Glutamatergic neuron (in vitro differentiated cells): ENCODE measurements at regions not wholly inside any gene's neighbourhood (a gene's known extent, or its start where the extent isn't known, plus 50 kb on each side); places are given as distances from the start of the nearest gene placed in this dataset.
"Not testable (repeated sequence)": the region's sequence is repeated elsewhere in the genome, so short reads cannot be mapped to it uniquely, and the experiment has no call there.

Source experiments
- DNase-seq: peaks from one replicate; pipeline ENCODE4 v3.0.0; 2022
- H3K27ac Mint-ChIP-seq: one replicate; pipeline ENCODE4 v1.8.0; 2020; ENCODE audit warnings: mild to moderate bottlenecking, mixed read lengths, inconsistent platforms; ENCODE audit not compliant: unreplicated experiment
- H3K27me3 Mint-ChIP-seq: one replicate; pipeline ENCODE4 v1.8.0; 2020; ENCODE audit warnings: mild to moderate bottlenecking, moderate library complexity, mixed read lengths, inconsistent platforms; ENCODE audit not compliant: unreplicated experiment
- H3K36me3 Mint-ChIP-seq: one replicate; pipeline ENCODE4 v1.8.0; 2020; ENCODE audit warnings: mild to moderate bottlenecking, mixed read lengths, inconsistent platforms; ENCODE audit not compliant: unreplicated experiment
- H3K4me1 Mint-ChIP-seq: one replicate; pipeline ENCODE4 v1.8.0; 2020; ENCODE audit warnings: mild to moderate bottlenecking, low read depth, mixed read lengths, inconsistent platforms; ENCODE audit not compliant: unreplicated experiment
- H3K4me3 Mint-ChIP-seq: one replicate; pipeline ENCODE4 v1.8.0; 2020; ENCODE audit warnings: mild to moderate bottlenecking, mixed read lengths, inconsistent platforms; ENCODE audit not compliant: unreplicated experiment
- H3K9me3 Mint-ChIP-seq: one replicate; pipeline ENCODE4 v1.8.0; 2020; ENCODE audit warnings: mild to moderate bottlenecking, moderate library complexity, mixed read lengths, inconsistent platforms; ENCODE audit not compliant: unreplicated experiment
- TF ChIP-seq, protein P1 (sequence below): fragments of 200-600 bp; sonication (generic); IDR thresholded peaks from one replicate; pipeline ENCODE4 v1.5.0; 2021; ENCODE audit not compliant: partially characterized antibody, unreplicated experiment

DNA sequence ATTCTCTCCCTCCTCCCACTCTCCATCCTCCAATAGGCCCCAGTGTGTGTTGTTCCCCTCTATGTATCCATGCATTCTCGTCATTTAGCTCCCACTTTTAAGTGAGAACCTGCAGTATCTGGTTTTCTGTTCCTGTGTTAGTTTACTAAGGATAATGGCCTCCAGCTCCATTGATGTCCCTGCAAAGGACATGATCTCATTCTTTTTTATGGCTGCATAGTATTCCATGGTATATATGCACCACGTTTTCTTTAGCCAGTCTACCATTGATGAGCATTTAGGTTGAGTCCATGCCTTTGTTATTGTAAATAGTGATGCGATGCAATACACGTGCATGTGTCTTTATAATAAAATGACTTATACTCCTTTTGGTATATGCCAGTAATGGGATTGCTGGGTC is 100.3 kb upstream of the USP9X start:
- H3K27me3 Mint-ChIP-seq: no peaks in the 10 kb centered on the region
- H3K9me3 Mint-ChIP-seq: peaks cover 3% of the 10 kb centered on the region
- TF ChIP-seq, protein P1, sequence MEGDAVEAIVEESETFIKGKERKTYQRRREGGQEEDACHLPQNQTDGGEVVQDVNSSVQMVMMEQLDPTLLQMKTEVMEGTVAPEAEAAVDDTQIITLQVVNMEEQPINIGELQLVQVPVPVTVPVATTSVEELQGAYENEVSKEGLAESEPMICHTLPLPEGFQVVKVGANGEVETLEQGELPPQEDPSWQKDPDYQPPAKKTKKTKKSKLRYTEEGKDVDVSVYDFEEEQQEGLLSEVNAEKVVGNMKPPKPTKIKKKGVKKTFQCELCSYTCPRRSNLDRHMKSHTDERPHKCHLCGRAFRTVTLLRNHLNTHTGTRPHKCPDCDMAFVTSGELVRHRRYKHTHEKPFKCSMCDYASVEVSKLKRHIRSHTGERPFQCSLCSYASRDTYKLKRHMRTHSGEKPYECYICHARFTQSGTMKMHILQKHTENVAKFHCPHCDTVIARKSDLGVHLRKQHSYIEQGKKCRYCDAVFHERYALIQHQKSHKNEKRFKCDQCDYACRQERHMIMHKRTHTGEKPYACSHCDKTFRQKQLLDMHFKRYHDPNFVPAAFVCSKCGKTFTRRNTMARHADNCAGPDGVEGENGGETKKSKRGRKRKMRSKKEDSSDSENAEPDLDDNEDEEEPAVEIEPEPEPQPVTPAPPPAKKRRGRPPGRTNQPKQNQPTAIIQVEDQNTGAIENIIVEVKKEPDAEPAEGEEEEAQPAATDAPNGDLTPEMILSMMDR: no peak
- H3K4me1 Mint-ChIP-seq: no peaks in the 10 kb centered on the region
- H3K36me3 Mint-ChIP-seq: no peaks in the 10 kb centered on the region
- no peak for DNase-seq
- no peak overlapping the region for H3K27ac Mint-ChIP-seq
- no peak overlapping the region for H3K4me3 Mint-ChIP-seq

DNA sequence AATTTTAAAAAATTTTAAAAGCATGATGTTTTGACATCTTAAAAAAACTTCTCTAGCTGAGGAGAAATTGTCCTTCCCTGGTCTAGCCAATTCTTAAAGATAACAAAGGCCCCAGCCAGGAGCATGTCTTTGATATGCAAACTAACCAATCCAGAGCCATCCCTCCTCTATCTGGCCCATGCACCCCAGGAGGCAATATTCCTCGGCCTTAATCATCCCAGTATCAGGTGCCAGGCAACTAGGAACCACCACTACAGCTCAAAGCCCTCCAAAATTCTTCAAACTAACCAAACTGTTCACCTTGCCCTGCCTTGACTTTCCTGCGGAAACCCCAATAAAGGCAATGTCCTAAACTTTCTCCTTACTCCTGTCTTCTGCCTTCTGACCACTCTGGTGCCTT is 97.8 kb upstream of the USP9X start:
- DNase-seq: no peak
- Mint-ChIP-seq H3K27ac (no peak overlapping the region), H3K4me3 (no peak overlapping the region), H3K36me3 (no peaks in the 10 kb centered on the region), H3K4me1 (no peaks in the 10 kb centered on the region), H3K9me3 (peaks cover 3% of the 10 kb centered on the region), H3K27me3 (no peaks in the 10 kb centered on the region)
- TF ChIP-seq, protein P1: no peak

DNA sequence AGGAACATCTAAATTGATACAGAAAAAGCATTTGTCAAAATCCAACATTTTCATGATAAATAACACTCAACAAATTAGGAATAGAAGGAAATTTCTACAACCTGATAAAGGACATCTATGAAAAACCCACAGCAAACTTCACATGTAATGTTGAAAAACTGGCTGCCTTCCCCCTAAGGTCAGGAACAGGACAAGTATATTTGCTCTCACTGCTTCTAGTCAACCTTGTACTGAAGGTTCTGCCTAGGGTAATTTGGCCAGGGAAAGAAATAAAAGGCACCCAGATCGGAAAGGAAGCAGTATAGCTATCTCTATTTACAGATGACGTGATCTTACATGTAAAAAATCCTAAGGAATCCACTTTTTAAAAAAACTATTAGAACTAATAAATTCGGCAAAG is 97.1 kb upstream of the USP9X start:
- Mint-ChIP-seq H3K27ac (no peak overlapping the region), H3K27me3 (no peaks in the 10 kb centered on the region), H3K4me3 (no peak overlapping the region), H3K36me3 (no peaks in the 10 kb centered on the region), H3K4me1 (no peaks in the 10 kb centered on the region), H3K9me3 (peaks cover 3% of the 10 kb centered on the region)
- no peak for DNase-seq
- TF ChIP-seq, protein P1: no peak

DNA sequence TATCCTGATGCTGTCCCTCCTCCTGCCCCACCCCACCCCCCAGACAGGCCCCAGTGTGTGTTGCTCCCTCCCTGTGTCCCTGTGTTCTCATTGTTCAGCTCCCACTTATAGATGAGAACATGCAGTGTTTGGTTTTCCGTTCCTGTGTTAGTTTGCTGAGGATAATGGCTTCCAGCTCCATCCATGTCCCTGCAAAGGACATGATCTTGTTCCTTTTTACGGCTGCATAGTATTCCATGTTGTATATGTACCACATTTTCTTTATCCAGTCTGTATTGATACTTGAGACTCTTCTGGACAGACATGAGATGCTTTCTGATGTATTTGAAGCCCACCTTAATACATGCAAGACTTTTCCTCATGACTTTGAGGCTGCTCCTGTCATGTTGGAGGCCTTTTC is 91.8 kb upstream of the USP9X start:
- DNase-seq, H3K36me3 Mint-ChIP-seq, H3K27ac Mint-ChIP-seq, H3K9me3 Mint-ChIP-seq, H3K4me3 Mint-ChIP-seq, H3K27me3 Mint-ChIP-seq, H3K4me1 Mint-ChIP-seq: not testable (repeated sequence)

DNA sequence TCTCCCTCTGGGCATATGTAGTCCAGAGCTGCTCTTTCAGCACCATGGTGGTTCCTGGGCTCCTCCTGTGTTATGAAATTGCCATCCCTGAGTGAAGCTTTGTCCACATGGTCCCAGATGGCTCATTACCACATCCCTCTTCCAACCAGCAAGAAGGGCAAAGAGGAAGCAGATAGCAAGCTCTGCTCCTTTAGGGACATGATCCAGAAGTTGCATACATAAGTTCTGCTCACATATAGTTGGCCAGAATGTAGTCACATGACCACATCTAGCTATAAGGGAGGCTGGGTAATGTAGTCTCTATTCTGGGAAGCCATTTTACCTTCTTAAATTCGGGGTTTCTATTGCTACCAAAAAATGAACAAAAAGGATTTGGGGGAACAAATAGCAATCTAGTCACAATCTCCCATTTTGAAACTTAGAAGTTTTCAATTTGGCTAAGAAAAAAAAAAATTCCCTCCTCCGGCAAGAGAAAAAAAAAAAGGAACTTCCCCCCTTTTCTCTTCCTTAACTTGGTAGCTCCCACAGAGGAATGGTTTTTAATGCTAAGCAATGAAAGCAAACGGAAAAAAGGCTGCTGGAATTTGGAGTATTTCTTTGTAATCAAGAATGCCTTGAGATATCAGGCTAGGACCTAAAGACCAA is 88.2 kb upstream of the USP9X start:
- Mint-ChIP-seq H3K36me3 (no peaks in the 10 kb centered on the region), H3K27ac (peak overlapping the region; percentile 85), H3K4me3 (peak overlapping the region; percentile 38), H3K9me3 (peaks cover 3% of the 10 kb centered on the region), H3K4me1 (peaks cover 4% of the 10 kb centered on the region), H3K27me3 (no peaks in the 10 kb centered on the region)
- no peak for DNase-seq
- TF ChIP-seq, protein P1: no peak
